ENCODE measurements at regions not wholly inside any gene's neighbourhood (a gene's known extent, or its start where the extent isn't known, plus 50 kb on each side); places are given as distances from the start of the nearest gene placed in this dataset.

DNA sequence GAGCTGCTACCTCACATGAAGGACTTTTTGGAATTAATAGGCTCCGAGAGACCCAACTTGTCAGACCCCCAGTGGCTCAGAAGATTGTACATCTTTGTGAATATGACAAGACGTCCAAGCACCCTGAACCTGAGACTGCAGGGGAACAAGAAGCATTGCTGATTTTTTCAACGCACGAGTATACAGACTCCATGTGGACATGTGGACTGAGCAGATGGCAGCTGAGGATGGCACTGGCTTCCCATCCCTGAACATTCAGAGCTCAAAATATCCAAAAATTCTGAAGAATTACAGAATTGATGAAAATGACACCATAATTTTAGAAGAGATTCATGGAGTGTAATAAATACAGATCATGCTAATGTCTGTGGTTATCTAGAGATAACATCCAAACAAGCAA, 254.1 kb downstream of the MZT1 start:
- TF ChIP-seq, protein P1, sequence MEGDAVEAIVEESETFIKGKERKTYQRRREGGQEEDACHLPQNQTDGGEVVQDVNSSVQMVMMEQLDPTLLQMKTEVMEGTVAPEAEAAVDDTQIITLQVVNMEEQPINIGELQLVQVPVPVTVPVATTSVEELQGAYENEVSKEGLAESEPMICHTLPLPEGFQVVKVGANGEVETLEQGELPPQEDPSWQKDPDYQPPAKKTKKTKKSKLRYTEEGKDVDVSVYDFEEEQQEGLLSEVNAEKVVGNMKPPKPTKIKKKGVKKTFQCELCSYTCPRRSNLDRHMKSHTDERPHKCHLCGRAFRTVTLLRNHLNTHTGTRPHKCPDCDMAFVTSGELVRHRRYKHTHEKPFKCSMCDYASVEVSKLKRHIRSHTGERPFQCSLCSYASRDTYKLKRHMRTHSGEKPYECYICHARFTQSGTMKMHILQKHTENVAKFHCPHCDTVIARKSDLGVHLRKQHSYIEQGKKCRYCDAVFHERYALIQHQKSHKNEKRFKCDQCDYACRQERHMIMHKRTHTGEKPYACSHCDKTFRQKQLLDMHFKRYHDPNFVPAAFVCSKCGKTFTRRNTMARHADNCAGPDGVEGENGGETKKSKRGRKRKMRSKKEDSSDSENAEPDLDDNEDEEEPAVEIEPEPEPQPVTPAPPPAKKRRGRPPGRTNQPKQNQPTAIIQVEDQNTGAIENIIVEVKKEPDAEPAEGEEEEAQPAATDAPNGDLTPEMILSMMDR (IDR thresholded peaks at IDR 0.05; ENCODE audit: insufficient read depth, low read length): no peak
- TF ChIP-seq GABPA (IDR thresholded peaks at IDR 0.05; ENCODE audit: low read depth): no peak
- TF ChIP-seq, protein P2, sequence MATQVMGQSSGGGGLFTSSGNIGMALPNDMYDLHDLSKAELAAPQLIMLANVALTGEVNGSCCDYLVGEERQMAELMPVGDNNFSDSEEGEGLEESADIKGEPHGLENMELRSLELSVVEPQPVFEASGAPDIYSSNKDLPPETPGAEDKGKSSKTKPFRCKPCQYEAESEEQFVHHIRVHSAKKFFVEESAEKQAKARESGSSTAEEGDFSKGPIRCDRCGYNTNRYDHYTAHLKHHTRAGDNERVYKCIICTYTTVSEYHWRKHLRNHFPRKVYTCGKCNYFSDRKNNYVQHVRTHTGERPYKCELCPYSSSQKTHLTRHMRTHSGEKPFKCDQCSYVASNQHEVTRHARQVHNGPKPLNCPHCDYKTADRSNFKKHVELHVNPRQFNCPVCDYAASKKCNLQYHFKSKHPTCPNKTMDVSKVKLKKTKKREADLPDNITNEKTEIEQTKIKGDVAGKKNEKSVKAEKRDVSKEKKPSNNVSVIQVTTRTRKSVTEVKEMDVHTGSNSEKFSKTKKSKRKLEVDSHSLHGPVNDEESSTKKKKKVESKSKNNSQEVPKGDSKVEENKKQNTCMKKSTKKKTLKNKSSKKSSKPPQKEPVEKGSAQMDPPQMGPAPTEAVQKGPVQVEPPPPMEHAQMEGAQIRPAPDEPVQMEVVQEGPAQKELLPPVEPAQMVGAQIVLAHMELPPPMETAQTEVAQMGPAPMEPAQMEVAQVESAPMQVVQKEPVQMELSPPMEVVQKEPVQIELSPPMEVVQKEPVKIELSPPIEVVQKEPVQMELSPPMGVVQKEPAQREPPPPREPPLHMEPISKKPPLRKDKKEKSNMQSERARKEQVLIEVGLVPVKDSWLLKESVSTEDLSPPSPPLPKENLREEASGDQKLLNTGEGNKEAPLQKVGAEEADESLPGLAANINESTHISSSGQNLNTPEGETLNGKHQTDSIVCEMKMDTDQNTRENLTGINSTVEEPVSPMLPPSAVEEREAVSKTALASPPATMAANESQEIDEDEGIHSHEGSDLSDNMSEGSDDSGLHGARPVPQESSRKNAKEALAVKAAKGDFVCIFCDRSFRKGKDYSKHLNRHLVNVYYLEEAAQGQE (IDR thresholded peaks at IDR 0.05; ENCODE audit: insufficient replicate concordance, low read depth): no peak
- TF ChIP-seq POLR2AphosphoS5 (IDR thresholded peaks at IDR 0.05; ENCODE audit: low read depth): no peak
